ENCODE measurements at regions not wholly inside any gene's neighbourhood (a gene's known extent, or its start where the extent isn't known, plus 50 kb on each side); places are given as distances from the start of the nearest gene placed in this dataset.
"Not testable (repeated sequence)": the region's sequence is repeated elsewhere in the genome, so short reads cannot be mapped to it uniquely, and the experiment has no call there.

DNA sequence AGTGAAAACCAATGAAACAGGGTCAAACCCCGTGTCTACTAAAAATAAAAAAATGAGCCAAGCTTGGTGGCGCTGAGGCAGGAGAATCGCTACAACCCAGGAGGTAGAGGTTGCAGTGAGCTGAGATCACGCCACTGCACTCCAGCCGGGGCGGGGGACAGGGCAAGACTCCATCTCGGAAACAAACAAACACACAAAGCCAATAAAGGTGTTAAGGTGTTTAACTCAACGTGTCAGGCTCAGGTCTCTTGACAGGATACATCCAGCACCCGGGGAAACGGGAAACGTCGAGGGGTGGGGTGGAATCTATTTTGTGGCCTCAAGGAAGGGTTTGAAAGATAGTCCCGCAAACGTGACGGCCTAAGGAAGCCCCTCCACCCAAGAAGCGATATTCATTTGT, 760.8 kb upstream of the DEFB115 start:
- TF ChIP-seq, protein P1, sequence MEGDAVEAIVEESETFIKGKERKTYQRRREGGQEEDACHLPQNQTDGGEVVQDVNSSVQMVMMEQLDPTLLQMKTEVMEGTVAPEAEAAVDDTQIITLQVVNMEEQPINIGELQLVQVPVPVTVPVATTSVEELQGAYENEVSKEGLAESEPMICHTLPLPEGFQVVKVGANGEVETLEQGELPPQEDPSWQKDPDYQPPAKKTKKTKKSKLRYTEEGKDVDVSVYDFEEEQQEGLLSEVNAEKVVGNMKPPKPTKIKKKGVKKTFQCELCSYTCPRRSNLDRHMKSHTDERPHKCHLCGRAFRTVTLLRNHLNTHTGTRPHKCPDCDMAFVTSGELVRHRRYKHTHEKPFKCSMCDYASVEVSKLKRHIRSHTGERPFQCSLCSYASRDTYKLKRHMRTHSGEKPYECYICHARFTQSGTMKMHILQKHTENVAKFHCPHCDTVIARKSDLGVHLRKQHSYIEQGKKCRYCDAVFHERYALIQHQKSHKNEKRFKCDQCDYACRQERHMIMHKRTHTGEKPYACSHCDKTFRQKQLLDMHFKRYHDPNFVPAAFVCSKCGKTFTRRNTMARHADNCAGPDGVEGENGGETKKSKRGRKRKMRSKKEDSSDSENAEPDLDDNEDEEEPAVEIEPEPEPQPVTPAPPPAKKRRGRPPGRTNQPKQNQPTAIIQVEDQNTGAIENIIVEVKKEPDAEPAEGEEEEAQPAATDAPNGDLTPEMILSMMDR (IDR thresholded peaks at IDR 0.05) = not testable (repeated sequence)
- TF ChIP-seq POLR2A (IDR thresholded peaks at IDR 0.05) = not testable (repeated sequence)
